H9 (cell line): ENCODE measurements at regions not wholly inside any gene's neighbourhood (a gene's known extent, or its start where the extent isn't known, plus 50 kb on each side); places are given as distances from the start of the nearest gene placed in this dataset.

ENCODE experiments used
- DNase-seq: peaks from one replicate; pipeline ENCODE4 v3.0.0-alpha.2; 2017
- H2AFZ ChIP-seq: one replicate; pipeline ENCODE4 v1.6.1; 2013; ENCODE audit warnings: mild to moderate bottlenecking, low read length, control low read depth, moderate library complexity
- H2AK5ac ChIP-seq: 2 replicates; pipeline ENCODE4 v1.6.1; 2013; ENCODE audit warnings: low read length, control low read depth, mixed read lengths; ENCODE audit not compliant: insufficient read length
- H2BK120ac ChIP-seq: one replicate; pipeline ENCODE4 v1.6.1; 2013; ENCODE audit warnings: low read depth, mild to moderate bottlenecking, low read length, control low read depth, inconsistent platforms; ENCODE audit not compliant: poor library complexity, severe bottlenecking
- H2BK12ac ChIP-seq: 2 replicates; pipeline ENCODE4 v1.6.1; 2013; ENCODE audit warnings: low read length, control low read depth, mixed read lengths, low read depth; ENCODE audit not compliant: insufficient read length
- H2BK15ac ChIP-seq: 2 replicates; pipeline ENCODE4 v1.6.1; 2013; ENCODE audit warnings: low read depth, low read length, control low read depth
- H2BK20ac ChIP-seq: one replicate; pipeline ENCODE4 v1.6.1; 2013; ENCODE audit warnings: low read depth, mild to moderate bottlenecking, low read length, control low read depth, inconsistent platforms; ENCODE audit not compliant: poor library complexity, severe bottlenecking
- H2BK5ac ChIP-seq: 2 replicates; pipeline ENCODE4 v1.6.1; 2013; ENCODE audit warnings: low read length, control low read depth, mixed read lengths; ENCODE audit not compliant: insufficient read length
- H3K14ac ChIP-seq: 2 replicates; pipeline ENCODE4 v1.6.1; 2013; ENCODE audit warnings: low read length, control low read depth; ENCODE audit not compliant: insufficient read depth
- H3K18ac ChIP-seq: 2 replicates; pipeline ENCODE4 v1.6.1; 2013; ENCODE audit warnings: low read depth, mild to moderate bottlenecking, mixed read lengths, low read length, control low read depth; ENCODE audit not compliant: insufficient read length
- H3K23ac ChIP-seq: 2 replicates; pipeline ENCODE4 v1.6.1; 2013; ENCODE audit warnings: low read length, control low read depth, mixed read lengths, low read depth; ENCODE audit not compliant: insufficient read length
- H3K23me2 ChIP-seq: 2 replicates; pipeline ENCODE4 v1.6.1; 2013; ENCODE audit warnings: low read depth, mild to moderate bottlenecking, mixed read lengths, low read length, control low read depth; ENCODE audit not compliant: insufficient read length, poor library complexity, severe bottlenecking
- H3K27ac ChIP-seq: 2 replicates; pipeline ENCODE4 v1.5.1; 2013; ENCODE audit warnings: low read length, control low read depth, mixed read lengths, low read depth; ENCODE audit not compliant: insufficient read length
- H3K27me3 ChIP-seq: 2 replicates; pipeline ENCODE4 v1.6.1; 2013; ENCODE audit warnings: low read length, control low read depth, inconsistent platforms; ENCODE audit not compliant: insufficient read depth
- H3K4ac ChIP-seq: 2 replicates; pipeline ENCODE4 v1.6.1; 2013; ENCODE audit warnings: low read depth, mild to moderate bottlenecking, control low read depth, inconsistent platforms, low read length, moderate library complexity
- H3K4me1 ChIP-seq: 2 replicates; pipeline ENCODE4 v1.6.1; 2013; ENCODE audit warnings: low read length, control low read depth, inconsistent platforms; ENCODE audit not compliant: insufficient read depth
- H3K4me2 ChIP-seq: 2 replicates; pipeline ENCODE4 v1.6.1; 2013; ENCODE audit warnings: low read length, control low read depth, mixed read lengths; ENCODE audit not compliant: insufficient read length, insufficient read depth
- H3K56ac ChIP-seq: 2 replicates; pipeline ENCODE4 v1.6.1; 2013; ENCODE audit warnings: low read depth, mild to moderate bottlenecking, mixed read lengths, low read length, control low read depth; ENCODE audit not compliant: insufficient read length
- H3K79me1 ChIP-seq: 2 replicates; pipeline ENCODE4 v1.6.1; 2013; ENCODE audit warnings: low read depth, mild to moderate bottlenecking, moderate library complexity, low read length, control low read depth, inconsistent platforms; ENCODE audit not compliant: insufficient read depth, poor library complexity, severe bottlenecking
- H3K79me2 ChIP-seq: 2 replicates; pipeline ENCODE4 v1.6.1; 2013; ENCODE audit warnings: low read length, control low read depth, inconsistent platforms; ENCODE audit not compliant: insufficient read depth
- H3K9ac ChIP-seq: 2 replicates; pipeline ENCODE4 v1.6.1; 2013; ENCODE audit warnings: low read length, control low read depth, mixed read lengths; ENCODE audit not compliant: insufficient read length; ENCODE audit errors: extremely low read depth
- H3K9me3 ChIP-seq: one replicate; pipeline ENCODE4 v1.6.1; 2013; ENCODE audit warnings: low read depth, low read length, inconsistent platforms; ENCODE audit not compliant: control insufficient read depth
- H3T11ph ChIP-seq: one replicate; pipeline ENCODE4 v1.6.1; 2013; ENCODE audit warnings: mild to moderate bottlenecking, low read length, control low read depth, inconsistent platforms
- H4K20me1 ChIP-seq: one replicate; pipeline ENCODE4 v1.6.1; 2013; ENCODE audit not compliant: control insufficient read depth, insufficient read length, insufficient read depth
- H4K5ac ChIP-seq: 2 replicates; pipeline ENCODE4 v1.6.1; 2013; ENCODE audit warnings: low read depth, mild to moderate bottlenecking, mixed read lengths, low read length, control low read depth; ENCODE audit not compliant: insufficient read length
- H4K8ac ChIP-seq: replicated peaks from 2 replicates; pipeline ENCODE4 v1.6.1; 2013; ENCODE audit warnings: low read length, control low read depth, mixed read lengths, low read depth; ENCODE audit not compliant: insufficient read length
- H4K91ac ChIP-seq: 2 replicates; pipeline ENCODE4 v1.6.1; 2013; ENCODE audit warnings: low read depth, mild to moderate bottlenecking, moderate library complexity, mixed read lengths, low read length, control low read depth; ENCODE audit not compliant: insufficient read length
- H3K27ac Mint-ChIP-seq, 3 experiments: 2 replicates in 2 of 3; 3 replicates in 1 of 3; pipeline ENCODE4 v1.8.0; 2020 to 2021; ENCODE audit warnings: mixed read lengths in 3 of 3, mild to moderate bottlenecking in 1 of 3, moderate library complexity in 1 of 3
- H3K27me3 Mint-ChIP-seq: 2 replicates; pipeline ENCODE4 v1.8.0; 2021; ENCODE audit warnings: low read depth, mild to moderate bottlenecking, moderate library complexity, mixed read lengths
- H3K36me3 Mint-ChIP-seq, 3 experiments: 2 replicates in 2 of 3; 3 replicates in 1 of 3; pipeline ENCODE4 v1.8.0; 2020 to 2021; ENCODE audit warnings: low read depth in 3 of 3, mixed read lengths in 3 of 3; ENCODE audit not compliant: insufficient read depth in 1 of 3
- H3K4me1 Mint-ChIP-seq, 2 experiments: 2 replicates each; pipeline ENCODE4 v1.8.0; 2020; ENCODE audit warnings: mixed read lengths in 2 of 2
- H3K4me3 Mint-ChIP-seq, 2 experiments: 2 replicates in 1 of 2; 3 replicates in 1 of 2; pipeline ENCODE4 v1.8.0; 2020 to 2021; ENCODE audit warnings: mild to moderate bottlenecking in 2 of 2, mixed read lengths in 2 of 2, moderate library complexity in 1 of 2
- H3K9me3 Mint-ChIP-seq, 2 experiments: 2 replicates in 1 of 2; 3 replicates in 1 of 2; pipeline ENCODE4 v1.8.0; 2020; ENCODE audit warnings: mild to moderate bottlenecking in 2 of 2, mixed read lengths in 2 of 2, moderate library complexity in 1 of 2
- WGBS: extraction: QIAGEN DNeasy Blood & Tissue Kit; methylation state at CpG from one replicate; pipeline ENCODE4 v1.1.7; 2013; ENCODE audit warnings: missing lambda C conversion rate, low lambda C conversion rate, mixed read lengths; ENCODE audit not compliant: insufficient read length; ENCODE audit errors: extremely low coverage; 5-methylcytosine and 5-hydroxymethylcytosine counted together
- TF ChIP-seq, protein P1 (sequence below): fragments of 200-600 bp; sonication (generic); conservative IDR thresholded peaks from 3 replicates; pipeline ENCODE4 v1.8.0; 2021; ENCODE audit warnings: antibody characterized with exemption, mild to moderate bottlenecking

DNA sequence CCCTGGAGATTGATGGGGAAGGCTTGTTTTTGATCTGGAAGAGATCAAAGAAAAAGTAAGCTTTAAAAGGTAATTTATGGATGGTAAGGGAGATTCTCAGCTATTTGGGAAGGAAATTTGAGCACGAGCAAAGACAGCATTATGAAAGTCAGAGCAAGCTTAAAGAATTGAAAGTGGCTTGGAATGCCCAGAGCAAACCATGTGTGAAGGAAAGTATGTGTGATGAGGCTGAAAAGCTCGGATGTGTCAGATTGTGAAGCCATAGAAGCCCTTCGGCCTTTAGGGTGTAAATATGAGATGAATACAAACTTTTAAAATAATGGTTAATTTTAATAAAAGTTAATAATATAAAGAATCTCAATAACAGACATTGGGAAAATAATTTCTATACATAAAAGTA lies 377.4 kb upstream of the DSEL start:
- Histone ChIP-seq H2AFZ (no peak overlapping the region), H4K91ac (no peak overlapping the region), H3K4ac (no peak overlapping the region), H3K27me3 (no peaks in the 10 kb centered on the region), H3K9ac (no peak overlapping the region), H3K9me3 (no peaks in the 10 kb centered on the region), H3K18ac (no peak overlapping the region), H3T11ph (no peak overlapping the region), H2AK5ac (no peak overlapping the region), H3K79me2 (no peaks in the 10 kb centered on the region), H4K8ac (no peak overlapping the region), H3K56ac (no peak overlapping the region), H2BK12ac (no peak overlapping the region), H3K79me1 (no peaks in the 10 kb centered on the region), H3K4me1 (no peaks in the 10 kb centered on the region), H3K4me2 (no peak overlapping the region), H2BK120ac (no peak overlapping the region), H3K27ac (no peak overlapping the region), H3K23ac (no peak overlapping the region), H4K20me1 (no peaks in the 10 kb centered on the region), H2BK20ac (no peak overlapping the region), H4K5ac (no peak overlapping the region), H3K23me2 (no peaks in the 10 kb centered on the region), H3K14ac (no peak overlapping the region), H2BK15ac (no peak overlapping the region), H2BK5ac (no peak overlapping the region)
- TF ChIP-seq, protein P1, sequence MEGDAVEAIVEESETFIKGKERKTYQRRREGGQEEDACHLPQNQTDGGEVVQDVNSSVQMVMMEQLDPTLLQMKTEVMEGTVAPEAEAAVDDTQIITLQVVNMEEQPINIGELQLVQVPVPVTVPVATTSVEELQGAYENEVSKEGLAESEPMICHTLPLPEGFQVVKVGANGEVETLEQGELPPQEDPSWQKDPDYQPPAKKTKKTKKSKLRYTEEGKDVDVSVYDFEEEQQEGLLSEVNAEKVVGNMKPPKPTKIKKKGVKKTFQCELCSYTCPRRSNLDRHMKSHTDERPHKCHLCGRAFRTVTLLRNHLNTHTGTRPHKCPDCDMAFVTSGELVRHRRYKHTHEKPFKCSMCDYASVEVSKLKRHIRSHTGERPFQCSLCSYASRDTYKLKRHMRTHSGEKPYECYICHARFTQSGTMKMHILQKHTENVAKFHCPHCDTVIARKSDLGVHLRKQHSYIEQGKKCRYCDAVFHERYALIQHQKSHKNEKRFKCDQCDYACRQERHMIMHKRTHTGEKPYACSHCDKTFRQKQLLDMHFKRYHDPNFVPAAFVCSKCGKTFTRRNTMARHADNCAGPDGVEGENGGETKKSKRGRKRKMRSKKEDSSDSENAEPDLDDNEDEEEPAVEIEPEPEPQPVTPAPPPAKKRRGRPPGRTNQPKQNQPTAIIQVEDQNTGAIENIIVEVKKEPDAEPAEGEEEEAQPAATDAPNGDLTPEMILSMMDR: no peak
- Mint-ChIP-seq H3K27me3 (no peaks in the 10 kb centered on the region), H3K36me3 (no peaks in the 10 kb centered on the region), H3K4me1 (no peaks in the 10 kb centered on the region), H3K4me3 (no peak overlapping the region), H3K27ac (no peak overlapping the region), H3K9me3 (no peaks in the 10 kb centered on the region)
- DNase-seq: no peak
- no CpG with 5 or more reads among the region's 3 CpGs for WGBS
